Amniotic epithelial cell (primary cell): ENCODE measurements at regions not wholly inside any gene's neighbourhood (a gene's known extent, or its start where the extent isn't known, plus 50 kb on each side); places are given as distances from the start of the nearest gene placed in this dataset.
A peak's percentile ranks its signal among the peaks of the same experiment; 100 is the strongest.

Experiments
- DNase-seq: peaks from one replicate; pipeline ENCODE4 v3.0.0-alpha.2; 2010; ENCODE audit warnings: low read depth

DNA sequence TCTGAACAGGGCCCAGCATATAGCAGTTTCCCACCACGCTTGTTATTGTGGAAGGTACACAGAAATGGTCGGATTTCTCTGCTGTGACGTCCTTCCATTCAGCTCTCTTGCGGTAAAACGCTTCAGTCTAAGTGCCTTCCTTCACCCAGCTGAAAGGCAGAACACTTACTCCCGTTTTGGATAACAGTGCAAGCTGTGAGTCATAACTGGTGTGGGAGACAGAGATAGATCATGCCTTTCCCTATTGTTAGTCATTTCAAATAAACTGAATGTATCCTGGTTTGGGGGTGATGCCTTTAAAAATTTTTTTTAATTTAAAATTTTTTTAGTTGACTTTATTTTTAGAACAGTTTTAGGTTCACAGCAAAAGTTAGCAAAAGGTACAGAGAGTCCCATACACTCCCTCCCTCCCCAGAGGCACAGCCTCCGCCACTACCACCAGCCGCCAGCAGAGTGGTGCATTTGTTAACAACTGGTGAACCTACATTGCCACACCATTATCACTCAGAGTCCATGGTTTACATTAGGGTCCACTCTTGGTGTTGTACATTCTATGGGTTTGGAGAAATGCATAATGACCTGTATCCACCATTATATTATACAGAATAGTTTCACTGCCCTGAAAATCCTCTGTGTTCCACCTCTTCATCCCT, 94.9 kb upstream of the NSMCE3 start:
- DNase-seq = peak; percentile 38

DNA sequence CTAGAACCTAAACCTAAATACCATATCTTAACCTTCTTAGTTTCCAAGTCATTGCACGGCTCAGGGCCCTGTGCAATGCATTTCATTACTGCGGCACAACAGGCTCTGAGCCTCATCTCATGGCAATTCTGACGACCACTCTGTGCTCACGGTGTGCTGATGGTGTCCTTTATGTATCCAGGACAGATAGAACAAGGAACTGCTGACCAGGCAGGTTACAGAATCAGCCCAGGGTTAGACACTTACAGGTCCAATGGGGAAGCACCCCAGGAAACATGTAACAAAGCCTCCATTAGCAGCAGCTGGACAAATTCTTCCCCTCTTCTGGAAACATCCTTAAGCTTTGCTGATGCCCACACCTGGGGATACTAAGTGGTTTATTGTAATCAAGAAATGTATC, 91.9 kb upstream of the NSMCE3 start:
- no peak for DNase-seq

DNA sequence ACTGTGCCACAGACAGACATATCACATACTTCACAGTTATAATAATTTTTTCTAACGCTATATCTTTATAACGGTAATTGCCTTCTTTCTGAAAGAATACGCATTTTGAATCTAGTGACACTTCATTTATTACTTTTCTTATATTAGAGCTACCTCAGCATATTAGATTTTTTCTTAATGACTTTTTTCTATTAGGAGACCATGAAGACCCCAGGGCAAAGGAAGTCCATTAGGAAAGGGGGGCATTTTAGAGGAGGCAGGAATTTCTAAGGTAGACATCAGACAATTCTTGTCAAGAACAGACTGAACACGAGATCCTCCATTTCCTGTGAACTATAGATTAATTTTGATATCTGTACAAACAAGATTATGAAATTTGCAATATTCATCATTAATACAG, 90.5 kb upstream of the NSMCE3 start:
- no peak for DNase-seq

DNA sequence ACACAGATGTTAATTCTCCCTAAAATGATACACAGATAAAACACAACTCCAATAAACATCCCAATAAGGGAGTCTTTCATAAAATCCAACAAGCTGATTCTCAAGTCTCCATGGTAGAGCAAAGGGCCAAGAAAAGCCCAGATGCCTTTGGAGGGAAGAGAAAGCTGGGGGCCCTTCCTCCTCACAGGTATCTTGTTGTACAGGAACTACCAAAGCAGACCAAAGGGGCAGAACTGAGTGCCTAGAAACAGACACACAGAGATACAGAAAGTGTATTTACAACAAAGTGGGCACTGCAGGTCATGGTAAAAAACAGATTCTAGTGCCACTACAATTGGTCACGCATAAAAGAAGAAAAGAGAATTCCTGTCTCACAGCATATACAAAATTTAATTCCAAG, 87.2 kb upstream of the NSMCE3 start:
- no peak for DNase-seq

DNA sequence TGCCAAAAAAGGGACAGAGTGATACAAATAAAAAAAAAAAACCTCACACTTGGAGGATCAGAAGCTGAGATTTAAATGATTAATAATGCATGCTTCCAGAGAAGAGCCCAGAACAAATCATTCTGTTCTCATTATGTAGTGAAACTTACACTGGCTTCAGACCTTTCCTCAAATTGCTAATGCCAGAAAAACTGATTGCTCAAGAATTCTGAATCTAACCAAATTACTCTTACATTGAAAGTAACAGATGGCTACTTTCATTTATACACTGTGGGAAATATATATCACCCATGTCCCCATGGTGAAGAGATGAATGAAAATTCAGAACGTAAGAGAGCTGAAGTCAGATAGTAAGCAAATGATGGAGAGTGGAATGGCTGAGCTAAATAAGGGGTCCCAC, 85.9 kb upstream of the NSMCE3 start:
- DNase-seq = no peak

DNA sequence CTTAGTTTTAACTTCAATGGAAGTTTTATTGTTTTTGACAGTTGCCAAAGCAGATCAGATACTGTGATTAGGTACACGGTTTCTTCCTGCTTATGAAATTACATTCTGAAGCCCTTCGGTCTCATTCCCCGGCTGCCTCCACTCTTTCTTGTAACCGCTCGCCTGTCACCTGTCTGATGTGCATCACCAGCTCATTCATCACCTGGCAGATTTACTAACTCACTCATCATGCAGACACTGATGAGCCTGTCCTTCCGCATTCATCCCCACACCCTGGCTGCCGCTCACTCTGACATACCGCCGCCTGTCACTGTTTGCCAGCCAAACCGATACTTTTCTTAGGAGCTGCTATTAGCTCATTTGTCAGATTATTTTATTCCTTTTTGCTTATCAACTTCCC, 82.8 kb upstream of the NSMCE3 start:
- no peak for DNase-seq

DNA sequence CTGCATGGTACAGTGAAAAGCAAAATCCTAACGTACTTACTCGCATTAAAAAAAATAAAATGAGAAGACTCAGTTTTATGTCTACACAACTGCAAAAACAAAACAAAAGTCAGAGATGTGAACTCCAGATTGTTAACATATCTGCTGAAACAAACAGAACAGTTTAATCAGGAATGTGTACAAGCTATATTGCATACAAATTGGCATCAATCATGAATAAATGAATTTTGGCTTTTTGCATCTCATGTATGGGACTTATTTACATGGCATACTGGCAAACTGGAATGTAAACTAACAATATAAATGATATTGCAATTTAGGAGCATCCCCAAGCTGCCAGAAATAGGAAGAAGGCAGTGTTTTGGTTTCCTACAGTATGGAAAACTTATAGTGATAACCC, 79.6 kb upstream of the NSMCE3 start:
- no peak for DNase-seq

DNA sequence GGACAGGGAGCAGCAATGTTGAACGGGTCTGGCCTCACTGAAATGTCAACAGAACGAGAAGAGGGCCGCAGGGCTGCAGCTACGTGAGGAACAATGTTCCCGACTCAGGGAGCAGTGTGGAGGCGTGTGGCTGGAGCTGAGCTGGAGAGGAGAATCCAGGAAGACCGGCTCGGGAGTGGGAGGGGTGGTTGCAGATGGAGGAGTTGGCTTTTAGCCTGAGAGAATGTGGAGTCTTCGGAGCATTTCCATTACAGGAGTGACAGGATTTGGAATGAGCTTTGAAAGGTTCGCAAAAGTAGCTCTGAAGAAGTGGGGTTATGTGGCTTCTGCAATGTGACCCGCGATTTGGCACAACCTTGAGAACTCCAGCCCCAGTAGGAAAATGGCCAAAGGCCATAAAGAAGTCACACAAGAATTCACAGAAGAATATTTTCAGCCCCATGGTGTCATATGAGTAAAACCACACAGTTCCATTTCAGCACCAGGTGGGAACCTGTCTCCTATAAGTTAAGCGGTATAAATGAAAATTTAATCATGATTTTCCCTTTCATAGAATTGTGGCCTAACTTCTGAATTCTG, 78.8 kb upstream of the NSMCE3 start:
- no peak for DNase-seq

DNA sequence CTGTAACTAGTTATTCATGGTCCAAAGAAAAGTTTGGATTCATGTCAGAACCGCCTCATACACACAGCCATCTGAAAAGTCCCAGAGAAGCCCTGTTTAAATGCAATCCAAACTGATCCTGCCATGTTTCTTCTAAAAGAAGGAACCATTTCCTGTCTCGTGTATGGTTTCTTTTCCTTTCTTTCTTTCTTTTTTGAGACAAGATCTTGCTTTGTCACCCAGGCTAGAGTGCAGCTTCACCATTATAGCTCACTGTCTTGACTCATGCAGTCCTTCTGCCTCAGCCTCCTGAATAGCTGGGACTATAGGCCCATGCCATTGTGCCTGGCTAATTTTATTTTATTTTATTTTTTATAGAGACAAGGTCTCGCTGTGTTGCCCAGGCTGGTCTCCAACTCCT, 77.4 kb upstream of the NSMCE3 start:
- no peak for DNase-seq

DNA sequence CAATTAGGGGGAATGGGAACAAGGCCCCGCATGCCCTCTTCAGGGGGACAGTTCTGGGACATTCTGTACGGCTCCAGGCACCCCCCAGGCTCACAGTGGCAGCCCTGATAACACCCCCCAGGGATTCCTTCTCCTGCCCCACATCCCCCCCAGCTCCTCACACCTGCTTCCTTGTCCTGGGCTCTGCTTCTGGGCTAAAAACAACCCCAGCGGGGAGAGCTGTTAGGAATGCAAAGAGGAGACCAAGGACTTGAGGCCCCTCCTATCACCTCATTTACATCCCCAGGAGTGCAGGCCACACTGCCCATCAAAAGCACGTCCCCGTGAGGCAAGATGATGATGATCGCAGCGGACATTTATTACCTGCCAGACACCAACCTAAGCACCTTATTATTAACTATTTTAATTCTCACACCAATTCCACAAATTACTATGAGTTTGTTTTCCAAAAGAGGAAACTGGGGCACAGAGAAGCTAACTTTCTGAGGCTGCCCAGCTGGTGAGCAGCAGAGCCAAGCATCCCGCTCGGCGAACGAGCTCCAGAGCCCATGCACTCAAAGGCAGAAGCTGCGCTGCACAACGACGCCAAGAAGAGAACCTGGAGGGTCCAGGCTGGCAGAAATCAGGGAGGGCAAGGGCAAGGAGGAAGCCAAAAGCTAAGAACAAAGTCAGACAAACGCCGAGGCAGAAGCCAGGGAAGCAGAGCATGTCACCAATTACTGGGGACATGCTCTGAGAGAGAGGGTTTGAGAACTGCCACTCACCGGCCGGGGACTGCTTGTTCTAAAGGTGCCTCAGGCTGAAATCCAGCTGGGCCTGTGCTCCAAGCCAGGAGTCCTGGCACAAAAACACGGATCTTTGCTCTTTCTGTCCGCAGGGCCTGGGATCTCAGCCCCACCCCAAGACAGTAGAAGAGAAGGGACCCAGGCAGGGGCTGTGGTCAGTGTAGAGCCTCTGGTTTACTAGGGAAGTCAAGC, 76.2 kb upstream of the NSMCE3 start:
- no peak for DNase-seq

DNA sequence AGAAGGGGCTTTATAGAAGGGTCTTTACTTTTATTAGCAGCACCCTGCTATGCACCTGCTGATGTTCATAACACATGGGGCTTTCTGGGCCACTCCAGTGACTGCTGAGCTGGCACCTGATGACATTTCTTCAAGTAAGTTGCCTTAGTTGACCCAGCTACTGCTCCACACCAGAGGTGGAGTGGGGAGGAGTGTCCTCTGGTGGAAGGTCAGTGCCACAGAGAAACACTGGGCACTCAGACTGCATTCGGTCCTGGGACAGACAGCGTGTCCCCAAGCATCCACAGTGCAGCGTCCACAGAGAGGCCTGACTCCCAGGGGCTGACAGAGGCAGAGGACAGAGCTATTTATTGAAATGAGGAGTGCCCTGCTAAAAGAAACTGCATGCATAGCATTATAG, 74.9 kb upstream of the NSMCE3 start:
- no peak for DNase-seq

DNA sequence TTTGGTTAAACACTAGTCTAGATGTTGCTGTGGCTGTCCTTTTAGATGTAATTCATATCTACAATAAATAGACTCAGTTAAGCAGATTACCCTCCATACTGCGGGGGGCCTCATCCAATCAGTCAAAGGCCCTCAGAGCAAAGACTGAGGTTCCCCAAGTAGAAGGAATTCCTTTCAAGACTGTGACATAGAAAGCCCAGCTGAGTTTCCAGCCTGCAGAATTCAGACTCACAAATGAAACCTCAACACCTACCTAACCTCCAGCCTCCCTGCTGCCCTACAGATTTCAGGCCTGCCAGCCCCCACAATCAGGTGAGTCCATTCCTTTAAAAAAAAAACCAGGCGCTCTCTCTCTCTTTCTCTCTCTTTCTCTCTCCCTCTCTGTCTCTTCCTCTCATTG, 73.6 kb upstream of the NSMCE3 start:
- no peak for DNase-seq

DNA sequence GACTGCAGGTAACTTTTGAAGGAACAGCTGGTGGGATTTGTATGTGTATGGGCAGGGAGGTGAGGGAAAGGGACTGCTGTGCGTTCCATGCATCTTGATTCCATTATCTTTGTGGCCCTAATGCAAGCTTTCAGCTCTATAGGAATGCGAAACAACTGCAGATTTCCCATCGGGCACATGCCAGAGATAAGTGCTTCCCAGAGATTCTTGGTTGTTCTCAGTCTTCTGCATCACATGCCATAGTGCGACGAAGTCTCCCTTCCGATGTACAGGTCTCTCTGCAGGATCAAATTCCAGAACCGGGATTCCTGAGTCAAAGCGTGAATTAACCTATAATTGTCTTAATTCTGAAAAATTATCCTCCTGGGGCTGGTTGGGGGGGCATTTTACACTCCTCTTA, 72.6 kb upstream of the NSMCE3 start:
- DNase-seq = no peak

DNA sequence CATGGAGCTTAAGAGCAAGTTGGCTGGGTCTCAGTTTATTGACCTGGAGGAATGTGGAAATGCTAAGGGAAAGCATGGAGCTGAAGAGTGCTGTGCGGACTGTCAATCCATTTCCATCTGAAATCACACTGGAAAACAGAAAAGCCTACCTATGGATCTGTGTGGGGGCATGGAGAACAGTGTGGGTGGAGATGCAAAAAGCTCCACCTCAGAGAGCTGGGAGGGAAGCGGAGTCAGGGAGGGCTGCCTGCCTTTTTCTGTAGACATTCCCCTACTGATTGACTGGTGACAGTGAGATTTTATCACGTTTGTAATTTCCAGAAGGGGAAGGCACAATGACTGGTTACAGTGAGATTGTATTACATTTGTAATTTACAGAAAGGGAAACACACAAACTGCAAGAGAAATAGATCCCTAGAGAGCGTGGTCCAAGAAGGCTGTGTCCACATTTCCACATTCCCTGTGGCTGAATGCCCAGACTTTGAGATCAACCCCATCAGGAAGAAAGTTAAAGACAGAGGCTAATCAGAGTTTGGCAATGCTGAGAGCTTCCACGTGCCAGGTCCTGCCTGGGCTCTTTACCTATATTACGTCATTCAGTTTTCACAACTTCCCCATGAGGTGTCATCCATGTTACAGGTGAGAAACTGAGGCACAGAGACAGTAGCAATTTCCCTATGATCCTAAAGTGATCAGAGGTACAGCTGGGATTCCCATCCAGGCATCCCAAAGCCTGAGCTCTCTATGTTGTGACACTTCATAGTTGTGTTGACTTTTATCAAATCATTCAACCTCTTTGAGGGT, 67.7 kb upstream of the NSMCE3 start:
- no peak for DNase-seq

DNA sequence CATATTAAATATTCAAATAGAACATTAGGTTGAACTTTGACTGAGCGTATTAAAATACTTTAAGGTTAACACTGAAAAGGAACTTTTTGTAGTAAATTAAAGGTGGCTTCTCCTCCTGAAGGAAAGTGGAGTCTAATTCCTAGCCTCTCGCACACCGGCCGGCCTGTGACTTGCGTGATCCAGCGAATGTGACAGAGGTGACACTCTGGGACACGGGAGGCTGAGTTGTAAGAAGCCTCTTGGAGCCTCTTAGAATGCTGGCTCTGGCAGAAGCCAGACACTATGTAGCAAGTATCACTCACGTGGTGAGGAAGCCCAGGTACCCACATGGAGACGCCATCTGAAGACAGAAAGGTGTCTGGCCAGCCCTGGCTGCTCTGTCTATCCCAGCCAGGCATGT, 64.9 kb upstream of the NSMCE3 start:
- DNase-seq = no peak

DNA sequence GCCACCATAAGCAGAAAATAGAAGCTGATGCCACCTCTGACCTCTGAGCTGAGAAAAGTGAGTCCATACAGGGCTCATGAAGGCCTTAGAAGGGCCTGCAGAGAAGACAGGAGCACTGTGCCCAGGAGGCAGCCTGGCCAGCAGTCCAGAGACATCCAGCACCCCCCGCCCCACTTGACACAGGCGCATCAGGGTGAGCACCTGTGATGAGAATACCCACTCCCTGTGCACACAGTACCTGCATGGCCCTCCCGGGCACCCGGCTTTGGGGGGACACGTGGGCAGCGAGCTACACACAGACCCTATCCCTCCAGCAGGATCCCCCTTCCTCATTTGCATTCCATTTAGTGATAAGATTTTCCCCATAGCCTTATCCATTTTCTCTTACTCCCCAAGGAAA, 63.6 kb upstream of the NSMCE3 start:
- no peak for DNase-seq

DNA sequence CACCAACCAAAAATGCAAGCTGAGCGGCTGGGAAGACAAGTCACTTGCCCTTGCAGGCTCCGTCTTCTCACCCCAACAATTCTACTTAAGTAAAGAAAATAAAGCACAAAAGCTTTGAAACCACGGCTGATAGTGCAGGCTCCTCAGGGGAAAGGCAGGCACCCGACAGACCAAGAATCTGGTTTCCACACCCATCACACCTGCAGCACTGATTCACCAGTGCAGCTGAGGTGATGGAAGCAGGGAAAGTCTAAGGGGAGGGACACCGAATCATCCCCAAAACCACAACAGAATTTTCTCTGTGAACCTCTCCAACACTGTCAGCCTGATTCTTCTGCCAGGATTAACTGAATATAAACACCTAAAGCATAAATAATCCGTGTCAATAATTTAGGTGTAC, 62.0 kb upstream of the NSMCE3 start:
- DNase-seq = no peak

DNA sequence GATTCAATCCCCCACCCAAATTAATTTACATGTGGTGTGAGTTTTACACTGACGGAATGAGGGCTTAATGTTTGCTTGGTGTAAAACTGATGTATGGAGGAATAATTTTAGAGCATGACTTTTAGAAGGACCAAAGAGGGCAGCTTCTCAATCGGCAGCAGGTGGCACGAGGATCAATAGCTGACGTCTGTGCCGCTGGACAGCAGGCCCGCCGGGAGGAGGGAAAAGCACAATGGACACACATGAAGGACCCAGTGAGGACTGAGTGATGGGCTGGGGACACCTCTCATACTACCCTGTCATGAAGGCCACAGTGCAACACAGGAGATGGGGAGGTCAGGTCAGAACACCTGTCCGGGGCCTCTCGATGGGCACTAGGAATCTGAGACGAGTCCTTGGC, 61.4 kb upstream of the NSMCE3 start:
- DNase-seq = no peak

DNA sequence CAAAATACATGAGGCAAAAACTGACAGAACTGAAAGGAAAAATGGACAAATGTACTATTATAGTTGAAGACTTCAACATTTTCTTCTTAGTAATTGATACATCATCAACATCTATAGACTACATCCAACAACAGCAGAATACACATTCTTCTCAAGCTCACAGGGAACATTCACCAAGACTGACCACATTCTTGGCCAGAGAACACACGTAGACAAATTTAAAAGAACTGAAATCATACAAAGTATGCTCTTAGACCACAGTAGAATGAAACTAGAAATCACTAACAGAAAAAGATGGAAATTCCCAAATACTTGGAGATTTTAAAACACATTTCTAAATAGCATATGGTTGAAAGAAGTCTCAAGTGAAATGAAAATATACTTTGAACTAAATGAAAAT, 55.1 kb upstream of the NSMCE3 start:
- no peak for DNase-seq

DNA sequence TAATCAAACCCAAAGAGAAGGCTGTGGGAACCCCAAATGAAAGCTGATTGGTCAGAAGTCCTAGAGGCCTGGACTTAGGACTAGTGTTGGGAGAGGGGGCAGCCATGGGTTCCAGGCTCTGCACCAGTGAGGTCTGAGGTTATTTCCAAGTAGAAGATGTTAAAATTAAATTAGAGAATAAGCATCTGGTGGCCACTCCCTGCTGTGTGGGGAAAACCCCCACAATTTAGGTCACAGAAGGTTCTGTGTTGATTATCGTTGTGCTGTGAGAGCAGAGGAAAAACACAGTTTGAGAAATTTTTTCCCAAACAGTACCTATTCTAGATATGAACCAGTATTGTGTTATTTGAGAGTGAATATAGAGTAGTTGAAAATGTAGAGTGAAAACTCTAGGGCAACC, 53.9 kb upstream of the NSMCE3 start:
- DNase-seq = no peak

DNA sequence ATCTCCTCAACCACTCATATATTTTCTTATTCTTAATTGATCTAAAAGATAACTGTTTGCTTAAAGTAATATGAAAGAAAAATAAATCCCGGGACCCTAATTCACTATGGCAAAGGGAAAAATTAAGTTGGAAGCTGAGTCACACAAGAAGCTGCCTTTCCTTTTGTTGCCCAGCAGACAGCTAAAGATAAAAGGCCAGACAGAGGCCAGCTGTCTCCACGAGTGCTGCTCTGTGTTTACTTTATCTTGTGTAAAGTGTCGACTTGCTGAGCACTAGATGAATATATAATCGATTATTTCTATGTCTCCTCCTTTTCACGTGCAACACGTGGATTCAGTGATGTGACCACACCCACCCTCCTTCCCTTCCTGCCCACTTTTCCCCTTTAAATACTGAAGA, 52.8 kb upstream of the NSMCE3 start:
- DNase-seq = no peak

DNA sequence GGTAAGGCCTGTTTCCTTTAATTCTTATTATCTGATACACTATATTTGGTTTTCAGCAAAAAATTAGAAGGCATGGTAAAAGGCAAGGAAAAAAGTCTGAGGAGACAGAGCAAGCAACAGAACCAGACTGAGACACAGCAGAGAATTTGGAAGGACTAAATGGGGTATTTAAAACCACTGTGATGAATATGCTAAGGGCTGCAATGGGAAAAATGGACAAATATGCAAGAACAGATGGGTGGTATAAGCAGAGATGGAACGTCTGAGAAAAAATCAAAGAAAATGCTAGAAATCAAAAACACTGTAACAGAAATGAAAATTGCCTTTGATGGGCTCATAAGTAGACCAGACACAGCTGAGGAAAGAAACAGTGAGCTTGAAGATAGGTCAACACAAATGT, 50.8 kb upstream of the NSMCE3 start:
- DNase-seq = no peak

DNA sequence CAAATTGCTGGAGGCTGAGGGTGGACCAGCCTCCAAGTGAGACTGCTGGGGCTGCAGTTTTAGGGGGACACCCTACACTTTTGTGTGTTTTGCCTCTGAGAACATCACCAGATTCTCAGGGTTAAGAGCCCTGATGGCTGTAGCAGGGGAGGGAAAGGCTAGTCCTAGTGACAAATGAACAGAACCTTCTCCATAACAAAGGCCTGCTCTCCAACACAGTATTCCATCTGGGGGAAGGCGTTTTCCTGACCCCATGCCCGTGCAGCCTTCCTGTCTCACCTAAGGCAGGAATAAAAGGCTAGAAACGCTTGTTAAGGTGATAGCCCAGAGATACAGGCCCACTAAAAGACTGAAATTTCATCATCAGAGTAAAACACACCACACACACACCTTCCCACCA, 50.2 kb upstream of the NSMCE3 start:
- no peak for DNase-seq
